ENCODE measurements at regions not wholly inside any gene's neighbourhood (a gene's known extent, or its start where the extent isn't known, plus 50 kb on each side); places are given as distances from the start of the nearest gene placed in this dataset.

GRCh38 chr5:6090079-6090654 is 288.2 kb downstream of the MED10 start:
- POLR2A ChIA-PET (ENCODE audit: low non-redundant PET) = no interaction called here
- no peak overlapping the region for H3K27ac ChIP-seq
- TF ChIP-seq CTCF (conservative IDR thresholded peaks at IDR 0.05; ENCODE audit: low read depth) = no peak
- CTCF ChIA-PET = interaction anchor here (0.6 kb wide), 1 partner anchor 393 kb away, joined by 3 read pairs; no protein-coding TSS in a partner anchor
- no peak for DNase-seq (ENCODE audit: low spot score)

GRCh38 chr5:6088706-6089105 is 289.6 kb downstream of the MED10 start:
- POLR2A ChIA-PET (ENCODE audit: low non-redundant PET) = no interaction called here
- H3K27ac ChIP-seq = no peak overlapping the region
- CTCF ChIA-PET = no interaction called here
- TF ChIP-seq CTCF (conservative IDR thresholded peaks at IDR 0.05; ENCODE audit: low read depth) = no peak
- DNase-seq (ENCODE audit: low spot score) = no peak

GRCh38 chr5:6087576-6087975 is 290.8 kb downstream of the MED10 start:
- CTCF ChIA-PET = no interaction called here

GRCh38 chr5:6086871-6087270 is 291.5 kb downstream of the MED10 start:
- H3K27ac ChIP-seq = no peak overlapping the region
- TF ChIP-seq CTCF (conservative IDR thresholded peaks at IDR 0.05; ENCODE audit: low read depth) = no peak
- CTCF ChIA-PET = no interaction called here
- no peak for DNase-seq (ENCODE audit: low spot score)
- POLR2A ChIA-PET (ENCODE audit: low non-redundant PET) = no interaction called here

More at GRCh38 chr5:6087576-6087975, 290.8 kb downstream of the MED10 start:
- POLR2A ChIA-PET (ENCODE audit: low non-redundant PET) = no interaction called here
- no peak overlapping the region for H3K27ac ChIP-seq
- TF ChIP-seq CTCF (conservative IDR thresholded peaks at IDR 0.05; ENCODE audit: low read depth) = no peak
- no peak for DNase-seq (ENCODE audit: low spot score)

GRCh38 chr5:6085341-6085860 is 292.9 kb downstream of the MED10 start:
- CTCF ChIA-PET = interaction anchor here (0.6 kb wide), 1 partner anchor 201 kb away, joined by 4 read pairs; no protein-coding TSS in a partner anchor
- TF ChIP-seq CTCF (conservative IDR thresholded peaks at IDR 0.05; ENCODE audit: low read depth) = no peak
- POLR2A ChIA-PET (ENCODE audit: low non-redundant PET) = no interaction called here
- H3K27ac ChIP-seq = no peak overlapping the region
- peak; percentile 12 for DNase-seq (ENCODE audit: low spot score)

GRCh38 chr5:6084836-6085235 is 293.5 kb downstream of the MED10 start:
- DNase-seq (ENCODE audit: low spot score) = no peak
- ChIA-PET CTCF (interaction anchor here (0.6 kb wide), 1 partner anchor 201 kb away, joined by 4 read pairs; no protein-coding TSS in a partner anchor), POLR2A (ENCODE audit: low non-redundant PET) (no interaction called here)
- no peak for TF ChIP-seq CTCF (conservative IDR thresholded peaks at IDR 0.05; ENCODE audit: low read depth)
- no peak overlapping the region for H3K27ac ChIP-seq
